Upper lobe of right lung (tissue), 1 donor: ENCODE measurements at regions not wholly inside any gene's neighbourhood (a gene's known extent, or its start where the extent isn't known, plus 50 kb on each side); places are given as distances from the start of the nearest gene placed in this dataset.

ENCODE experiments used
- ATAC-seq: fragments of 200-7000 bp; cut with Tn5 transposase; one replicate; pipeline ENCODE4 v1.9.1; 2020; ENCODE audit warnings: mild to moderate bottlenecking, moderate library complexity
- DNase-seq: peaks from one replicate; pipeline ENCODE4 v3.0.0-alpha.2; 2020
- H3K27ac ChIP-seq: fragments of 200-600 bp; one replicate; pipeline ENCODE4 v1.8.0; 2022
- H3K27me3 ChIP-seq: fragments of 200-600 bp; one replicate; pipeline ENCODE4 v1.8.0; 2022; ENCODE audit warnings: mild to moderate bottlenecking
- H3K36me3 ChIP-seq: fragments of 200-600 bp; one replicate; pipeline ENCODE4 v1.8.0; 2022
- H3K4me1 ChIP-seq: fragments of 200-600 bp; one replicate; pipeline ENCODE4 v1.8.0; 2022
- H3K4me3 ChIP-seq: fragments of 200-600 bp; one replicate; pipeline ENCODE4 v1.8.0; 2022; ENCODE audit warnings: mild to moderate bottlenecking
- H3K9me3 ChIP-seq: fragments of 200-600 bp; one replicate; pipeline ENCODE4 v1.8.0; 2022
- CTCF ChIP-seq: fragments of 200-600 bp; IDR thresholded peaks from one replicate; pipeline ENCODE4 v1.8.0; 2022; ENCODE audit warnings: antibody characterized with exemption
- intact Hi-C: fragments of 100-400 bp; cut with DNase I; formaldehyde crosslinking; loops from one replicate; pipeline ENCODE4 v1.11.0; 2022
- donor health status: DM: no; HTN: yes; CAD: no; lungs with severe emphysema.

GRCh38 chr16:54808890-54809289, 121.8 kb upstream of the IRX5 start:
- Histone ChIP-seq H3K4me3 (no peak overlapping the region), H3K4me1 (no peaks in the 10 kb centered on the region), H3K9me3 (no peaks in the 10 kb centered on the region), H3K27ac (no peak overlapping the region), H3K36me3 (no peaks in the 10 kb centered on the region), H3K27me3 (no peaks in the 10 kb centered on the region)
- intact Hi-C loops: no loop called here
- no peak for DNase-seq
- no peak for ATAC-seq
- TF ChIP-seq CTCF: no peak

GRCh38 chr16:54806881-54807360, 123.7 kb upstream of the IRX5 start:
- H3K27ac ChIP-seq: no peak overlapping the region
- DNase-seq (no peak), ATAC-seq (no peak)
- no peak overlapping the region for H3K4me3 ChIP-seq
- no peaks in the 10 kb centered on the region for H3K9me3 ChIP-seq
- no peaks in the 10 kb centered on the region for H3K27me3 ChIP-seq
- no peaks in the 10 kb centered on the region for H3K4me1 ChIP-seq
- TF ChIP-seq CTCF: no peak
- intact Hi-C loops: no loop called here
- H3K36me3 ChIP-seq: no peaks in the 10 kb centered on the region

- Histone ChIP-seq H3K4me3 (no peak overlapping the region), H3K36me3 (no peaks in the 10 kb centered on the region), H3K9me3 (no peaks in the 10 kb centered on the region), H3K4me1 (no peaks in the 10 kb centered on the region), H3K27ac (no peak overlapping the region), H3K27me3 (no peaks in the 10 kb centered on the region)
- DNase-seq (no peak), ATAC-seq (no peak)
- no peak for TF ChIP-seq CTCF
- intact Hi-C loops: no loop called here
Observed at GRCh38 chr16:54806378-54806777, 124.3 kb upstream of the IRX5 start.

- Histone ChIP-seq H3K36me3 (no peaks in the 10 kb centered on the region), H3K27me3 (no peaks in the 10 kb centered on the region), H3K9me3 (no peaks in the 10 kb centered on the region), H3K4me3 (no peak overlapping the region), H3K27ac (no peak overlapping the region), H3K4me1 (no peaks in the 10 kb centered on the region)
- no peak for TF ChIP-seq CTCF
- intact Hi-C loops: no loop called here
- no peak for ATAC-seq
- no peak for DNase-seq
Observed at GRCh38 chr16:54805648-54806047, 125.0 kb upstream of the IRX5 start.

GRCh38 chr16:54801057-54801844, 129.4 kb upstream of the IRX5 start:
- Histone ChIP-seq H3K27me3 (no peaks in the 10 kb centered on the region), H3K4me3 (no peak overlapping the region), H3K27ac (no peak overlapping the region), H3K36me3 (no peaks in the 10 kb centered on the region), H3K9me3 (no peaks in the 10 kb centered on the region), H3K4me1 (no peaks in the 10 kb centered on the region)
- intact Hi-C loops: no loop called here
- TF ChIP-seq CTCF: no peak
- ATAC-seq: no peak
- DNase-seq: no peak

- no peaks in the 10 kb centered on the region for H3K9me3 ChIP-seq
- ATAC-seq: no peak
- no peaks in the 10 kb centered on the region for H3K4me1 ChIP-seq
- DNase-seq: no peak
- intact Hi-C loops: no loop called here
- no peaks in the 10 kb centered on the region for H3K36me3 ChIP-seq
- H3K27ac ChIP-seq: no peak overlapping the region
- H3K27me3 ChIP-seq: no peaks in the 10 kb centered on the region
- TF ChIP-seq CTCF: no peak
- H3K4me3 ChIP-seq: no peak overlapping the region
Observed at GRCh38 chr16:54798267-54798666, 132.4 kb upstream of the IRX5 start.
